Right cardiac atrium (tissue), 5 donors: ENCODE measurements at regions not wholly inside any gene's neighbourhood (a gene's known extent, or its start where the extent isn't known, plus 50 kb on each side); places are given as distances from the start of the nearest gene placed in this dataset.

Source experiments
- ATAC-seq, 2 donors: fragments of 200-7000 bp; cut with Tn5 transposase; one replicate each; pipeline versions ENCODE4 v1.8.0 to v1.9.1; 2020; ENCODE audit warnings: moderate library complexity in 2 of 2, mild to moderate bottlenecking in 1 of 2
- DNase-seq, 3 donors: peaks; one replicate each; pipeline ENCODE4 v3.0.0-alpha.2; 2020
- H3K27ac ChIP-seq: one replicate; pipeline ENCODE4 v1.5.1; 2013; ENCODE audit warnings: mild to moderate bottlenecking, low read length, control low read depth, moderate library complexity
- H3K27me3 ChIP-seq: one replicate; pipeline ENCODE4 v1.6.1; 2013; ENCODE audit not compliant: control insufficient read depth, insufficient read depth
- H3K4me1 ChIP-seq: one replicate; pipeline ENCODE4 v1.6.1; 2013; ENCODE audit warnings: low read length; ENCODE audit not compliant: control insufficient read depth, insufficient read depth
- H3K4me3 ChIP-seq: one replicate; pipeline ENCODE4 v1.5.1; 2013; ENCODE audit warnings: low read length, control low read depth
- H3K9me3 ChIP-seq: one replicate; pipeline ENCODE4 v1.6.1; 2013; ENCODE audit warnings: low read length; ENCODE audit not compliant: control insufficient read depth
- WGBS: extraction: QIAGEN DNeasy Blood & Tissue Kit; methylation state at CpG from one replicate; pipeline ENCODE4 v1.1.7; 2013; 5-methylcytosine and 5-hydroxymethylcytosine counted together
- intact Hi-C, 4 donors: fragments of 100-400 bp; cut with DNase I; formaldehyde crosslinking; loops; one replicate each; pipeline versions ENCODE4 v1.11.0 to v1.14.0; 2022 to 2023
- donor health status: healthy with polysubstance abuse.
- donor health status: DM: no; HTN: yes; CAD: no.
- donor health status: DM: no; HTN: no; CAD: no.
- donor health status: DM: no; HTN: yes; CAD: no; lungs with severe emphysema.
- donor health status: DM: yes; HTN: yes; CAD: no.

DNA sequence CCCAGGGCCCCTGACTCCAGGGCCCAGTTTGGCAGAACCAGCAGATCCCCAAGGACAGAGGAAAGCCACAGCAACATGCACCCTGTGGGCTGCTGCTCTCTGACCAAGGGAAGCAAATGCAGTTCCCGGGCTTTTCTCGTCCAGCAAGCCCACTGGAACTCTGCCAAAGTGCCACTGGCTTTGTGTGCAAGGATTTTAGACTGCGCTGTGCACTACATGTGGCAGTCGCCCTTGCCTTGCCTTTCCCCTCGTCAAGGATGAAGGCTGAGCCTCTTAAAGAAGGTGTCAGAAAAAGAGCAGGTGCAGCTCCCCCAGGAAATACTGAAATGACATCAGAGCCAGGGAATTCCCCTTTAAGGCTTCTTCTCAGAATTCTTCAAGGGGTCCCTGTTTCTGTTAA is 199.2 kb downstream of the TFCP2L1 start:
- H3K27me3 ChIP-seq: no peaks in the 10 kb centered on the region
- ATAC-seq (no peak), DNase-seq (no peak)
- H3K9me3 ChIP-seq: no peaks in the 10 kb centered on the region
- H3K27ac ChIP-seq: no peak overlapping the region
- intact Hi-C loops: loop anchor here in 2 of 4 donors (5.0 to 10.0 kb wide), 3 partner anchors 741 to 974 kb away; partner anchors contain the start of gene INHBB (in 1 of the 2)
- WGBS: 40% methylated on average over 5 of the region's 5 CpGs
- H3K4me1 ChIP-seq: no peaks in the 10 kb centered on the region
- no peak overlapping the region for H3K4me3 ChIP-seq

DNA sequence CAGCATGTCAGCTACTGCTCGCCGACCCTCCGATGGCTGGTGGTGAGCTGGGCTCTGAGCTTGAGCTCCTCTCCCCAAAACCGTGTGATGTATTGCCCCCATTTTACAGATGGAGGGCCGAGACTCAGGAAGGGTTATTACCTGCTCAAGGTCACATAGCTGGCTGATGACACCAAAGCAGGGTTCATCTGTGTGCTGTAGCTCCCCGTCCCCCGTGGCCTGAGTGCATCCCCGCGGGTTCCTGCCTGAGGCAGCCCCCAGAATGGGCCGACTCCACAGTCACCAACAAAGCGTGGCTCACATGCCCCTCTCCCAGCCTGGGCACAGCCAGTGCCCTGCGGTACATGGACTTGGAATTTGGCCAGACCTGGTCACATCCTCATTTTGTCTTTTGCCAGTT is 198.6 kb downstream of the TFCP2L1 start:
- H3K9me3 ChIP-seq: no peaks in the 10 kb centered on the region
- intact Hi-C loops: loop anchor here in 2 of 4 donors (5.0 to 10.0 kb wide), 3 partner anchors 742 to 974 kb away; partner anchors contain the start of gene INHBB (in 1 of the 2)
- no peak overlapping the region for H3K4me3 ChIP-seq
- ATAC-seq (no peak), DNase-seq (no peak)
- 83% methylated on average over 12 of the region's 12 CpGs for WGBS
- H3K27me3 ChIP-seq: no peaks in the 10 kb centered on the region
- H3K4me1 ChIP-seq: no peaks in the 10 kb centered on the region
- H3K27ac ChIP-seq: no peak overlapping the region

DNA sequence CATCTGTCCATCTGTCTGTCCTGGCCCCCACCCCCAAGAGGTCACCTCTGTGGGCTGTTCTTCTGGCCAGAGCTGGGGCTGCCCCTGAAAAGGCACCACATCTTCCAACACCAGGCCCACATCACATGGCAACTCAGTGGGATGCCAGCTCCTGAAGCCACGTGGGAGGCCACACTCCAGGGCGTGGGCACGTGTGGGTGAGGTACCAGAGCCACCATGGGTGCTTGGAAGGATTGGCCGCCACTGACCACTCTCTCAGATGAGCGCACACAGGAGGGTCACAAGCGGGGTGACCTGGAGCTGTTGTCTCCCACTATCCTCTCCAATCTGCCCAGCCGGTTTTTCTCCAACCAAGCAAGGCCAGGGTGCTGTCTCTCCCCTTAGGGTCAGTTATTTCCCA is 197.9 kb downstream of the TFCP2L1 start:
- intact Hi-C loops: loop anchor here in 2 of 4 donors (5.0 to 10.0 kb wide), 3 partner anchors 742 to 975 kb away; partner anchors contain the start of gene INHBB (in 1 of the 2)
- no peak for DNase-seq

DNA sequence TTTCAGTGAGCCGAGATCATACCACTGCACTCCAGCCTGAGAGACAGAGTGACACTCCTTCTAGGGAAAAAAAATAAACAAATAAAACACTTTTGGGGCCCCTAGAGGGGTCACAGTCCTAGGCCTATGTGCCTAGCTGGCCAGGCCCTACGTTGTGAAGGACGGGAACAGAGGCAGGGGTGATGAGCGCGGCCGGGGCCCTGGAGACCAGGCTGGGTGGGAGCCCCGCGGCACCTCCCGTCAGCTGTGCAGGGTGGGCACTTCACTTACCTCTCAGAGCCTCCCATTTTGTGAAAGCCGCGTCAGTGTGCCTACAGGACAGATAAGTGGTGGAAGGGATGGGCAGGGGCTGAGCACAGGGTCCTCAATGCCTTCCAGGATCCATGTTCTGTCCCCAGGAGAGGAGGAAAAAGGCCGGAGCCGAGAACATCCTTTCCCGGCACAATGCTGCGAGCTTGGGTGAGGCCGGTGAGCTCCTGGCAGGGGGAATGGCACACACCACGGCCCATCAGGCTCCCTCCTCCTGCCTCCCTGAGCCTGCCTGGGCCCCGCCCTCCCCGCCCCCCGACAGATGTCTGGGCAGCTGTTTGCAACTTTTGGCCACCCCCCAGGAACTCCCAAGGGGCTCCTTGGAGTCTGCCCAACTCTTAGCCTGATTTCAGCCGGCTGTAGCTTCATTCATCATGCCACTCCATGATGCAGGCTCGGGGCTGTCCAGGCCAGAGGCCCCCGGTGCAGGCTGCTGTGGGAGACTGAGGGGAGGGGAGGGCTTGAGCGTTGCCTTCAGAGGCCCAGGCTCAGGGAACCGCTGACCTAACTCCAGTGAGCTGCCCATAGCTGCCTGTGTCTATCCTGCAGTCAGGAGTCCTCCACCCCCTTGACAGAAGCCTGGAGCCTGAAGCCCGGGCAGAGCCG is 196.5 kb downstream of the TFCP2L1 start:
- peak; percentile 71 for ATAC-seq
- Histone ChIP-seq H3K27ac (no peak overlapping the region), H3K4me1 (no peaks in the 10 kb centered on the region), H3K4me3 (no peak overlapping the region), H3K27me3 (no peaks in the 10 kb centered on the region), H3K9me3 (no peaks in the 10 kb centered on the region)
- intact Hi-C loops: loop anchor here in 2 of 4 donors (5.0 to 10.0 kb wide), 3 partner anchors 744 to 976 kb away; partner anchors contain the start of gene INHBB (in 1 of the 2)
- DNase-seq: peak; percentile 59 to 85 (median 77)
- WGBS: 58% methylated on average over 27 of the region's 27 CpGs

More for the DNA sequence above, 197.9 kb downstream of the TFCP2L1 start:
- Histone ChIP-seq H3K27me3 (no peaks in the 10 kb centered on the region), H3K4me3 (no peak overlapping the region), H3K9me3 (no peaks in the 10 kb centered on the region), H3K27ac (no peak overlapping the region), H3K4me1 (no peaks in the 10 kb centered on the region)
- 93% methylated on average over 7 of the region's 7 CpGs for WGBS
- no peak for ATAC-seq

DNA sequence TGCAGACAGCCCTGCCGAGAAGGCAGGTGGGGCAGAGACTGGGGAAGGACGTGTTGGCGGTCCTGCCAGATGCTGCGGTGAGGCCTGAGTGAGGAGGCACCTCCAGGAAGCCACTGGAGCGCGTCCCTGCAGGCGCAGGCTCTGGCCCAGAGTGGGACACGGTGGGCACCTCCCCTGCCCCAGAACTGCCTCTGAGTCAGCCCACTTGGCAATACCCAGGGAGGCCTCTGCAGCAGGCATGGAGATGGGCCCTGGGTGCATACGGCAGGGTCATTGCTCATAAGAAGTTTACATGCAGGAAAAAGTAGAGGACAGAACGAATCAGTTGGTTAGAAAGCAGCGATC is 195.9 kb downstream of the TFCP2L1 start:
- H3K4me3 ChIP-seq: no peak overlapping the region
- ATAC-seq (peak in 1 of 2 donors; percentile 6), DNase-seq (no peak)
- intact Hi-C loops: loop anchor here in 2 of 4 donors (5.0 to 10.0 kb wide), 3 partner anchors 744 to 977 kb away; partner anchors contain the start of gene INHBB (in 1 of the 2)
- no peak overlapping the region for H3K27ac ChIP-seq
- WGBS: 70% methylated on average over 11 of the region's 11 CpGs
- no peaks in the 10 kb centered on the region for H3K27me3 ChIP-seq
- H3K9me3 ChIP-seq: no peaks in the 10 kb centered on the region
- no peaks in the 10 kb centered on the region for H3K4me1 ChIP-seq

DNA sequence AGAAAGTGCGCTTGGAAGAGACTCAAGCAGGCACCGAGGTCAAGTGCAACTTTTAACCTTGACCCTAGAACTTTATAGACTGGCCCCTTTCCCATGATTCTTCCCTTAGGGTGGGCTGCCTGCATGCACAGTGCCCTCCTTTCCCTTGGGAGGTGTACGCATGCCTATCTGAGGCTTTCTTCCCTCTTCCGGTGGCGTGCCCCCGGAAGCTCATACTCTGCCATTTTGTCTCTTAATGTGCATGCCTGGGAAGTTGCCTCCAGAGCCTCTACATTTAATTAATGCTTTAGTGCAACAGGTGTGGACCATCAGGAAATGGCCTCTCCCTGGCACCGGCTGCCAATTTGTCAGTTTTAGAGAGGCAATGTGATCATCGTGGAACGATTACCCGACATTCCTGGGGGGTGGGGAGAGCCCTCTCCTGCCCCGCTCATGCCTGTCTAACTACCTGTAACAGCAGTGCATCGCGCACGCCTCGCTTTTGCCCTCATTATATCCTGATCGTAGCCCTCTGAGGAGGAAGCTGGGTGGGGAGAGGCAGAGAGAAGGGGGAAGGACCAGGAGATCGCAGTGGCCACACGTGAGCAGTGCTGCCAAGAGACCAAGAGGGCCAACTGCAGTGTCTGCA is 194.8 kb downstream of the TFCP2L1 start:
- no peak overlapping the region for H3K27ac ChIP-seq
- no peaks in the 10 kb centered on the region for H3K4me1 ChIP-seq
- ATAC-seq (no peak), DNase-seq (no peak)
- H3K4me3 ChIP-seq: no peak overlapping the region
- 84% methylated on average over 18 of the region's 18 CpGs for WGBS
- intact Hi-C loops: loop anchor here in 3 of 4 donors (10.0 kb wide), 2 partner anchors 265 to 275 kb away; no protein-coding TSS in a partner anchor
- H3K27me3 ChIP-seq: no peaks in the 10 kb centered on the region
- no peaks in the 10 kb centered on the region for H3K9me3 ChIP-seq

DNA sequence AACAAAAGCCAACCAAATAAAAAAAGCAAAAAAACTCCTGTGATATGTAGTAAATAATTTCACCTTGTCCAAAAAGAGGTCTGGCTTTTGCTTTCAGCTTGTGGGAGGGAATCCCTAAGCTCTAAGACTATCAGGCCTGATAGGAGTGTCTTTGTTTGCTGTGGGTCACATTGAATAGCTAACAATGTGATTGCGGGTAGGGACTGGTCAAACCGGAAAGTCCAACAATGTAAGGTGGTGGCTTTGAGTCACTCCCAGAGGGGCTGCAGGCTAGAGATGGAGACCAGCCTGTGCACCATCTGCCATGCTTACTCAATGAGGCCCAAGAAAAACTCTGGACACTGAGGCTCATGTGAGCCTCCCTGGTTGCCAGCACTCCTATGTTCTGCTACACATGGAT is 192.9 kb downstream of the TFCP2L1 start:
- H3K4me3 ChIP-seq: no peak overlapping the region
- WGBS: 74% methylated on average over 2 of the region's 2 CpGs
- intact Hi-C loops: loop anchor here in 3 of 4 donors (10.0 kb wide), 2 partner anchors 263 to 273 kb away; no protein-coding TSS in a partner anchor

DNA sequence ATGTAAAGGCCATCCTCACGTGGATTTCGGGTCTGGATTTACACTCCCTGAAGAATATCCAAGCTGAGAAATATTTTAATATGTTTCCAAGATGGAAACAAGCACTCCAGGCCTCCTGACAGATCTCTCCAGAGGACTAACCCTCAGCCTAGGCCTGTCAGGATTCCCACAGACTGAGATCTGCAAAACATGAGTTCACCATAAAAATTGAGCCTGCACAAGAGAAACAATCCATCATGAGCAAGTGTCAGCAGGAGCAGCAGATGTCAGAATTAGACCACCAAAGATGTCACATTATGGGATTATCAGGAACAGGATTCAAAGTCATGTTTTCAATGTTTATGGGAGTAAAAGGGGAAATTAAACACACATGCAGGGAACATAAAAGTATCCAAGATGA is 191.3 kb downstream of the TFCP2L1 start:
- no peak for ATAC-seq
- Histone ChIP-seq H3K27ac (no peak overlapping the region), H3K4me1 (no peaks in the 10 kb centered on the region), H3K9me3 (no peaks in the 10 kb centered on the region), H3K27me3 (no peaks in the 10 kb centered on the region), H3K4me3 (no peak overlapping the region)
- 47% methylated on average over 2 of the region's 2 CpGs for WGBS
- intact Hi-C loops: loop anchor here in 3 of 4 donors (10.0 kb wide), 2 partner anchors 261 to 271 kb away; no protein-coding TSS in a partner anchor
- DNase-seq: no peak

More for the DNA sequence above, 192.9 kb downstream of the TFCP2L1 start:
- Histone ChIP-seq H3K27me3 (no peaks in the 10 kb centered on the region), H3K9me3 (no peaks in the 10 kb centered on the region), H3K4me1 (no peaks in the 10 kb centered on the region), H3K27ac (no peak overlapping the region)
- no peak for ATAC-seq
- no peak for DNase-seq

DNA sequence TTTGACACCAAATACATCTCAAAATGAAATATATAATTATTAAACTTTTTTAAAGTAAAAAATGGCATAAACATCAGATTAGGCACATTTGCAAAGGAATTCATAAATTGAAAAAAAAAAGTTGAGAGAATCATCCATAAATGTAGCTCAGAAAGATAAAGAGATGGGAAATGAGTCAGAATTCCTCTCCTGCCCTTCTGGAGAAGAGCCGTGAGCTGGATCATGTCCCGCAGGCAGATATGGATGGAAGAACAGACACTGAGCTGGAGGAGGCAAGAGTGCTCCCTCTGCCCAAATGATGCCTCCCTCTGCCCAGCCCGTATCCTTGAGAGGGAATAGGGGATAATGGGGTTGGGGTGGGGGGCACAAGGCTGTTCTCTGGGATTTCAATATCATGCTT is 190.9 kb downstream of the TFCP2L1 start:
- 64% methylated on average over 3 of the region's 3 CpGs for WGBS
- no peaks in the 10 kb centered on the region for H3K9me3 ChIP-seq
- H3K4me1 ChIP-seq: no peaks in the 10 kb centered on the region
- H3K27me3 ChIP-seq: no peaks in the 10 kb centered on the region
- no peak overlapping the region for H3K4me3 ChIP-seq
- H3K27ac ChIP-seq: no peak overlapping the region
- intact Hi-C loops: loop anchor here in 3 of 4 donors (10.0 kb wide), 2 partner anchors 261 to 271 kb away; no protein-coding TSS in a partner anchor
- DNase-seq: no peak
- no peak for ATAC-seq

DNA sequence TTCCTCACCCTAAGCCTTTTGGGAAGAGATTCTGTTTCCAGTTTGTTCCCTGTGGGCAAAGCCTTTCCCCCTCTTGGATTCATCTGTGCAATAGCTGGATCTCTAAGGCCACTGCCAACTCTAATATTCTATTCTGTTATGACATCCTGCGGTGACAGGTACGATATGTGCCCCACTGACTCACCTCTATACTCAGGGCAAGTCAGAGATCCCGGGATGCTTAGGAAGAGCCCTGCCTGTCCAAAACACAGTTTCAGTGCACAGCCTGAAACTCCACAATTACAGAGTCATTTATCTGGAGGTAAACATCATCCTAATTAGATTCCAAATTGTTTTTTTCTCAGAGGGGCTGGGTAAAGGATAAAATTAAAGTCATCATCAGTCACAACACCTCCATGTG is 190.2 kb downstream of the TFCP2L1 start:
- Histone ChIP-seq H3K9me3 (no peaks in the 10 kb centered on the region), H3K27me3 (no peaks in the 10 kb centered on the region), H3K27ac (no peak overlapping the region), H3K4me1 (peaks cover 2% of the 10 kb centered on the region), H3K4me3 (no peak overlapping the region)
- DNase-seq (no peak), ATAC-seq (no peak)
- intact Hi-C loops: loop anchor here (5.0 to 10.0 kb wide), 3 partner anchors 260 to 270 kb away; no protein-coding TSS in a partner anchor
- 87% methylated on average over 3 of the region's 3 CpGs for WGBS
